A673 (cell line): ENCODE measurements at regions not wholly inside any gene's neighbourhood (a gene's known extent, or its start where the extent isn't known, plus 50 kb on each side); places are given as distances from the start of the nearest gene placed in this dataset.

Source experiments
- EZH2 ChIP-seq: fragments of 200-600 bp; sonication (generic); IDR thresholded peaks from 2 replicates; pipeline ENCODE4 v1.6.1; 2017; ENCODE audit warnings: borderline replicate concordance, low read depth, mild to moderate bottlenecking, mixed read lengths, antibody characterized with exemption, low read length; ENCODE audit not compliant: poor library complexity, severe bottlenecking
- TF ChIP-seq, protein P1 (sequence below): fragments of 300-800, 200-600 bp; sonication (generic); conservative IDR thresholded peaks from 2 replicates; pipeline ENCODE4 v1.5.1; 2017; ENCODE audit warnings: low read depth, mild to moderate bottlenecking, antibody characterized with exemption, low read length, moderate library complexity, mixed read lengths

DNA sequence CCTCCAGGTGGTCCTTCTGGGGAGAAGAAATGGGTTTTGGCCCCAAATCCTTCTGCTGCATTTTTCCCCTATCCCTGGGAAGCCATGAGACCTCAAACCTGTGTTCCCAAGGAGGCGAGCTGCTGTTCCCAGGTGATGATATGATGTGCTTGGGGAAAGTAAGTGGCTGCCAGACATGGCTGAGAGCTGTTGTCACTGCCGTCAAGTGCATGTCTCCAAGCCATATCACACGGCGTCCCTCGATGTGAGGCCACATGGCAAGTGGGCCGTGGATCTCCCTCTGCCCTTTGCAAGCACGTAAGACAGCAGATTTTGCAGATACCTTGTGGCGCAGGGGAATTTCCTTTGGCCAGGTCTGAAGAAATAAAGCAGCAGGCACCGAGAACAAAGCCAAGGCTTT lies 103.7 kb upstream of the CD93 start:
- TF ChIP-seq EZH2: no peak
- TF ChIP-seq, protein P1, sequence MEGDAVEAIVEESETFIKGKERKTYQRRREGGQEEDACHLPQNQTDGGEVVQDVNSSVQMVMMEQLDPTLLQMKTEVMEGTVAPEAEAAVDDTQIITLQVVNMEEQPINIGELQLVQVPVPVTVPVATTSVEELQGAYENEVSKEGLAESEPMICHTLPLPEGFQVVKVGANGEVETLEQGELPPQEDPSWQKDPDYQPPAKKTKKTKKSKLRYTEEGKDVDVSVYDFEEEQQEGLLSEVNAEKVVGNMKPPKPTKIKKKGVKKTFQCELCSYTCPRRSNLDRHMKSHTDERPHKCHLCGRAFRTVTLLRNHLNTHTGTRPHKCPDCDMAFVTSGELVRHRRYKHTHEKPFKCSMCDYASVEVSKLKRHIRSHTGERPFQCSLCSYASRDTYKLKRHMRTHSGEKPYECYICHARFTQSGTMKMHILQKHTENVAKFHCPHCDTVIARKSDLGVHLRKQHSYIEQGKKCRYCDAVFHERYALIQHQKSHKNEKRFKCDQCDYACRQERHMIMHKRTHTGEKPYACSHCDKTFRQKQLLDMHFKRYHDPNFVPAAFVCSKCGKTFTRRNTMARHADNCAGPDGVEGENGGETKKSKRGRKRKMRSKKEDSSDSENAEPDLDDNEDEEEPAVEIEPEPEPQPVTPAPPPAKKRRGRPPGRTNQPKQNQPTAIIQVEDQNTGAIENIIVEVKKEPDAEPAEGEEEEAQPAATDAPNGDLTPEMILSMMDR: no peak
